K562 (cell line): ENCODE measurements at regions not wholly inside any gene's neighbourhood (a gene's known extent, or its start where the extent isn't known, plus 50 kb on each side); places are given as distances from the start of the nearest gene placed in this dataset.

Experiments
- ATAC-seq: fragments of 200-7000 bp; cut with Tn5 transposase; 3 replicates; pipeline ENCODE4 v1.9.1; 2020; ENCODE audit warnings: moderate library complexity
- BruUV-seq: library from RNA; stranded (reverse); fragments of 400-500 nt; replicated peaks from 2 replicates; lab custom pipeline; 2021; lab: Mats Ljungman, UMichigan
- CTCF ChIA-PET: fragments of 300-600 bp; formaldehyde crosslinking; extraction: SDS; loops from one replicate; lab custom pipeline; 2021; ENCODE audit warnings: low intra/inter-chr PET ratio; lab: Yijun Ruan, JAX
- POLR2A ChIA-PET: fragments of 300-600, 350-650 bp; sonication (Branson Sonifier 250); formaldehyde crosslinking; extraction: SDS; loops from one replicate; lab custom pipeline; 2021; ENCODE audit warnings: antibody characterized with exemption, inconsistent platforms; lab: Yijun Ruan, JAX
- DNase-seq, 4 experiments: peaks; one replicate each; pipeline versions ENCODE4 v3.0.0 to v3.0.0-alpha.2; 2011 to 2018; ENCODE audit warnings: low spot score in 3 of 4, mixed read lengths in 3 of 4; ENCODE audit errors: extremely low read depth in 1 of 4
- FAIRE-seq: peaks from 2 replicates; lab custom pipeline; 2011; peaks lifted over from hg19 to GRCh38; lab: Jason Lieb, UNC
- H2AFZ ChIP-seq: 2 replicates; pipeline ENCODE4 v1.6.0; 2011; ENCODE audit warnings: low read depth, low read length, control low read depth, inconsistent platforms
- H3K27ac ChIP-seq: fragments of 200-600 bp; 3 replicates; pipeline ENCODE4 v1.8.0; 2011; ENCODE audit warnings: low read depth, mild to moderate bottlenecking, control low read depth, inconsistent platforms, low read length, moderate library complexity, mixed read lengths; ENCODE audit errors: extremely low read depth
- H3K27me3 ChIP-seq, 2 experiments: fragments of 300-600 bp in 1 of 2; 2 replicates in 1 of 2; 3 replicates in 1 of 2; pipeline versions ENCODE4 v1.6.0 to v1.8.0; 2011; ENCODE audit warnings: inconsistent platforms in 2 of 2, low read length in 2 of 2, mild to moderate bottlenecking in 1 of 2, mixed read lengths in 1 of 2, moderate library complexity in 1 of 2; ENCODE audit not compliant: control insufficient read depth in 2 of 2, insufficient read depth in 2 of 2
- H3K36me3 ChIP-seq: fragments of 300-600 bp; 3 replicates; pipeline ENCODE4 v1.8.0; 2011; ENCODE audit warnings: mild to moderate bottlenecking, low read length, inconsistent platforms; ENCODE audit not compliant: control insufficient read depth, insufficient read depth
- H3K4me1 ChIP-seq, 2 experiments: fragments of 200-600 bp in 1 of 2; replicated peaks in 1 of 2; 2 replicates in 1 of 2; 3 replicates in 1 of 2; pipeline versions ENCODE4 v1.5.1 to v1.8.0; 2011; ENCODE audit warnings: inconsistent platforms in 2 of 2, low read length in 2 of 2, mild to moderate bottlenecking in 1 of 2, mixed read lengths in 1 of 2, moderate library complexity in 1 of 2; ENCODE audit not compliant: control insufficient read depth in 2 of 2, insufficient read depth in 2 of 2
- H3K4me2 ChIP-seq: 2 replicates; pipeline ENCODE4 v1.6.1; 2011; ENCODE audit warnings: low read length, control low read depth, inconsistent platforms, mixed read lengths; ENCODE audit not compliant: insufficient read depth
- H3K4me3 ChIP-seq: fragments of 200-600 bp; sonication (generic), shearing (Covaris generic); 2 replicates; pipeline ENCODE4 v1.5.1; 2016; ENCODE audit warnings: control low read depth, inconsistent platforms
- H3K79me2 ChIP-seq: fragments of 200-600 bp; 3 replicates; pipeline ENCODE4 v1.8.0; 2011; ENCODE audit warnings: low read length, inconsistent platforms; ENCODE audit not compliant: control insufficient read depth, insufficient read depth
- H3K9ac ChIP-seq, 2 experiments: 2 replicates each; pipeline versions ENCODE4 v1.6.0 to v1.6.1; 2011; ENCODE audit warnings: low read depth in 2 of 2, low read length in 2 of 2, control low read depth in 1 of 2, inconsistent platforms in 1 of 2, mild to moderate bottlenecking in 1 of 2, mixed read lengths in 1 of 2; ENCODE audit not compliant: insufficient read depth in 1 of 2
- H3K9me1 ChIP-seq: one replicate; pipeline ENCODE4 v1.6.0; 2011; ENCODE audit warnings: inconsistent platforms, mild to moderate bottlenecking, low read length, moderate library complexity; ENCODE audit not compliant: control insufficient read depth, insufficient read depth
- H3K9me3 ChIP-seq: replicated peaks from 2 replicates; pipeline ENCODE4 v1.5.1; 2011; ENCODE audit warnings: low read depth, low read length, inconsistent platforms; ENCODE audit not compliant: control insufficient read depth, insufficient read depth
- H4K20me1 ChIP-seq: replicated peaks from 2 replicates; pipeline ENCODE4 v1.6.1; 2011; ENCODE audit warnings: low read length, inconsistent platforms, mixed read lengths; ENCODE audit not compliant: control insufficient read depth, insufficient read depth
- BHLHE40 ChIP-seq: IDR thresholded peaks from 2 replicates; pipeline ENCODE4 v1.6.1; 2011; ENCODE audit warnings: low read length, improper control_type of control experiment
- CBX5 ChIP-seq: IDR thresholded peaks from 2 replicates; pipeline ENCODE4 v1.6.1; 2014; ENCODE audit warnings: low read depth, borderline replicate concordance
- CBX8 ChIP-seq: fragments of 200-600 bp; sonication (generic); IDR thresholded peaks from 2 replicates; pipeline ENCODE4 v1.6.1; 2012; ENCODE audit warnings: borderline replicate concordance, mixed run types, low read depth, mild to moderate bottlenecking, moderate library complexity, mixed read lengths, low read length, control low read depth, inconsistent platforms; ENCODE audit not compliant: poor library complexity, severe bottlenecking; ENCODE audit errors: extremely low read depth
- COPS2 ChIP-seq: fragments of 450-650 bp; conservative IDR thresholded peaks from 2 replicates; pipeline ENCODE4 v1.6.1; 2016; ENCODE audit warnings: mild to moderate bottlenecking, moderate library complexity
- KAT2B ChIP-seq: IDR thresholded peaks from one replicate; pipeline ENCODE4 v1.6.1; 2012; ENCODE audit warnings: low read depth, mild to moderate bottlenecking, control low read depth, inconsistent platforms, low read length, moderate library complexity
- KDM1A ChIP-seq, 2 experiments: fragments of 450-650 bp; IDR thresholded peaks; 2 replicates each; pipeline ENCODE4 v1.6.1; 2016; ENCODE audit warnings: mild to moderate bottlenecking in 2 of 2
- NBN ChIP-seq: fragments of 450-650 bp; IDR thresholded peaks from 2 replicates; pipeline ENCODE4 v1.6.1; 2016; ENCODE audit warnings: low read depth, mild to moderate bottlenecking
- SMAD2 ChIP-seq: fragments of 150-350 bp; IDR thresholded peaks from 2 replicates; pipeline ENCODE4 v1.6.1; 2014; ENCODE audit warnings: low read depth, mild to moderate bottlenecking, low read length
- ZNF212 ChIP-seq: fragments of 450-650 bp; formaldehyde crosslinking; IDR thresholded peaks from 2 replicates; pipeline ENCODE4 v1.4.0; 2020; ENCODE audit warnings: mild to moderate bottlenecking
- ZNF3 ChIP-seq: fragments of 250-450 bp; sonication (Bioruptor Pico); IDR thresholded peaks from 2 replicates; pipeline ENCODE4 v1.5.0; 2021; ENCODE audit warnings: mild to moderate bottlenecking, moderate library complexity
- WGBS: fragments of 100-300 bp; shearing (Covaris generic); methylation state at CpG from one replicate; pipeline ENCODE4 v1.1.6; 2016; ENCODE audit warnings: low coverage, mixed read lengths; ENCODE audit not compliant: insufficient coverage; ENCODE audit errors: missing lambda C conversion rate; 5-methylcytosine and 5-hydroxymethylcytosine counted together
- in situ Hi-C: fragments of 300-500 bp; cut with MboI; formaldehyde crosslinking; loops from 4 replicates; pipeline ENCODE4 v1.15.0; 2018; ENCODE audit warnings: inconsistent platforms, mixed read lengths
- intact Hi-C: fragments of 100-400 bp; cut with micrococcal nuclease; formaldehyde crosslinking; loops from 2 replicates; pipeline ENCODE4 v1.14.2; 2022

DNA sequence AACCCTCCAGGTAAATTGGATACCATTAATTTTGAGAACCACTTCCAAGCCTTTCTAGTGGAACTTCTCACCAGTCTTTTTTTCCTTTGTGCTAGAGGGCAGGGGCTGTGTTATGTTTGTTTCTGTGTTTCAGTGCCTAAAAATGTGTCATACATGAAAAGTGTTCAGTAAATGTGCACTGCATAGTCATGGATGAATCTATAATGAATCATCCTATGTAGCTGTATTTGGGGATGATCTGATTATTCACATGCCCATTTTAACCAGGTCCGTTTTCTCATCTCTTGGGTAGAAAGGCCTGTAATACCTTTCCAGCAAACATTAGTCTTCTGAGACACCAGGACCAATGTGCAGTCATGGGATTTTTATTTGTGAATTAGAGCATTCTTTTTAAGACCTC is 583.0 kb upstream of the GOLIM4 start:
- Histone ChIP-seq H3K79me2 (no peaks in the 10 kb centered on the region), H3K4me1 (no peaks in the 10 kb centered on the region), H3K9ac (no peak overlapping the region), H4K20me1 (no peaks in the 10 kb centered on the region), H3K4me2 (no peak overlapping the region), H3K9me1 (no peaks in the 10 kb centered on the region), H3K36me3 (no peaks in the 10 kb centered on the region), H2AFZ (no peak overlapping the region), H3K27ac (no peak overlapping the region), H3K9me3 (no peaks in the 10 kb centered on the region), H3K4me3 (no peak overlapping the region), H3K27me3 (no peaks in the 10 kb centered on the region)
- in situ Hi-C loops, result no loop called here
- intact Hi-C loops, result no loop called here
- ChIA-PET CTCF (no interaction called here), POLR2A (no interaction called here)
- TF ChIP-seq ZNF212 (no peak), ZNF3 (CRISPR knock-in tag) (no peak), KDM1A (IDR thresholded peaks at IDR 0.05) (no peak), SMAD2 (no peak), COPS2 (no peak), CBX8 (no peak), KAT2B (no peak), BHLHE40 (no peak)
- ATAC-seq (no peak), FAIRE-seq (no peak), DNase-seq (no peak)
- BruUV-seq, result no TSS peak
- WGBS, result 0% methylated on average over 1 of the region's 1 CpG

DNA sequence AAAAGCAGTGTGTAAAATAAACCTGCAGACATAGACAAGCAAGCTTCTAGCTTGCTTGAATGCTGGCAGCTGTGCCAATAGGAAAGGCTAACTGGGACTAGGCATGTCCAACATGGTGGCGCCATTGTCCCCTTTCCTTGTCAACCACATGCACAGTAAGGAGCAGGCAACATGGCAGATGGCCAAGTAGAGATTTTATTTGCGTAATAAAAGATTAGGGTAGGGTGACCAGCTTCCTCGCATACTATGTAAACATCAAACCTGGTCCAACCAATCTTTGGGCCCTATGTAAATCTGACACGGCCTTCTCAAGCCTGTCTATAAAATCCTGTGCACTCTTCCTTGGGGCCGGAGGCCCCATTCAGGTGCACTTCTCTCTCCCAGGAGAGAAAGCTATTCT is 575.4 kb upstream of the GOLIM4 start:
- 0% methylated on average over 5 of the region's 5 CpGs for WGBS
- no peak overlapping the region for H3K27ac ChIP-seq
- TF ChIP-seq NBN (no peak), CBX5 (no peak)

More for the DNA sequence above, 575.4 kb upstream of the GOLIM4 start:
- ChIA-PET CTCF (no interaction called here), POLR2A (interaction anchor here (0.8 kb wide), 1 partner anchor 180 kb away, joined by 3 read pairs; no protein-coding TSS in a partner anchor)
- no peak overlapping the region for H3K9ac ChIP-seq
- in situ Hi-C loops, result no loop called here
- H3K79me2 ChIP-seq, result no peaks in the 10 kb centered on the region
- H3K9me3 ChIP-seq, result 0 out of 2 replicates have a peak, but pooled peaks cover 2% of the 10 kb centered on the region
- FAIRE-seq (no peak), ATAC-seq (no peak), DNase-seq (no peak)
- no peaks in the 10 kb centered on the region for H3K36me3 ChIP-seq
- H3K4me1 ChIP-seq, result no peaks in the 10 kb centered on the region
- BruUV-seq, result no TSS peak
- H3K9me1 ChIP-seq, result no peaks in the 10 kb centered on the region
- H3K4me3 ChIP-seq, result no peak overlapping the region
- no peaks in the 10 kb centered on the region for H4K20me1 ChIP-seq
- H3K4me2 ChIP-seq, result no peak overlapping the region
- H3K27me3 ChIP-seq, result no peaks in the 10 kb centered on the region
- H2AFZ ChIP-seq, result no peak overlapping the region
- intact Hi-C loops, result no loop called here
